Liver (tissue), 7 donors: ENCODE measurements at regions not wholly inside any gene's neighbourhood (a gene's known extent, or its start where the extent isn't known, plus 50 kb on each side); places are given as distances from the start of the nearest gene placed in this dataset.
"Not testable (repeated sequence)": the region's sequence is repeated elsewhere in the genome, so short reads cannot be mapped to it uniquely, and the experiment has no call there.

ENCODE experiments used
- DNase-seq: peaks from one replicate; pipeline ENCODE4 v3.0.0-alpha.2; 2017; ENCODE audit warnings: low spot score
- H3K27ac ChIP-seq, 2 donors: one replicate each; pipeline ENCODE4 v1.7.0; 2013; ENCODE audit warnings: inconsistent platforms in 2 of 2, low read length in 2 of 2, control low read depth in 1 of 2, low read depth in 1 of 2, mild to moderate bottlenecking in 1 of 2
- H3K27me3 ChIP-seq, 4 donors: one replicate each; pipeline versions ENCODE4 v1.6.1 to v1.7.0; 2013; ENCODE audit warnings: low read length in 3 of 4, inconsistent platforms in 1 of 4, mild to moderate bottlenecking in 1 of 4, moderate library complexity in 1 of 4; ENCODE audit not compliant: control insufficient read depth in 4 of 4, insufficient read depth in 4 of 4
- H3K36me3 ChIP-seq, 4 donors: one replicate each; pipeline versions ENCODE4 v1.6.1 to v1.7.0; 2013; ENCODE audit warnings: low read length in 3 of 4, mild to moderate bottlenecking in 3 of 4, low read depth in 1 of 4, moderate library complexity in 1 of 4; ENCODE audit not compliant: control insufficient read depth in 4 of 4, insufficient read depth in 3 of 4
- H3K4me1 ChIP-seq, 4 donors: one replicate each; pipeline versions ENCODE4 v1.6.1 to v1.7.0; 2013; ENCODE audit warnings: low read length in 3 of 4, mild to moderate bottlenecking in 3 of 4, moderate library complexity in 1 of 4; ENCODE audit not compliant: control insufficient read depth in 4 of 4, insufficient read depth in 4 of 4
- H3K4me3 ChIP-seq, 3 donors: one replicate each; pipeline versions ENCODE4 v1.6.1 to v1.7.0; 2013; ENCODE audit warnings: low read length in 3 of 3, control low read depth in 1 of 3, low read depth in 1 of 3, mild to moderate bottlenecking in 1 of 3
- H3K9ac ChIP-seq, 2 donors: one replicate each; pipeline ENCODE4 v1.7.0; 2013; ENCODE audit warnings: low read length in 2 of 2, mild to moderate bottlenecking in 2 of 2, moderate library complexity in 2 of 2, control low read depth in 1 of 2, low read depth in 1 of 2
- H3K9me3 ChIP-seq, 4 donors: one replicate each; pipeline versions ENCODE4 v1.6.1 to v1.7.0; 2013; ENCODE audit warnings: low read length in 3 of 4; ENCODE audit not compliant: control insufficient read depth in 4 of 4
- EGR1 ChIP-seq, 2 donors: IDR thresholded peaks; 2 replicates each; pipeline ENCODE4 v1.6.1; 2016 to 2018; ENCODE audit warnings: antibody characterized with exemption in 2 of 2, low read depth in 2 of 2
- FOXA1 ChIP-seq: IDR thresholded peaks from 2 replicates; pipeline ENCODE4 v1.6.1; 2016; ENCODE audit warnings: antibody characterized with exemption
- FOXA2 ChIP-seq: IDR thresholded peaks from 2 replicates; pipeline ENCODE4 v1.6.1; 2016; ENCODE audit warnings: antibody characterized with exemption
- HNF4A ChIP-seq, 2 donors: conservative IDR thresholded peaks; 2 replicates each; pipeline ENCODE4 v1.6.1; 2016; ENCODE audit warnings: antibody characterized with exemption in 2 of 2, mild to moderate bottlenecking in 2 of 2
- HNF4G ChIP-seq: IDR thresholded peaks from 2 replicates; pipeline ENCODE4 v1.6.1; 2016; ENCODE audit warnings: antibody characterized with exemption
- JUND ChIP-seq, 2 donors: IDR thresholded peaks; 2 replicates each; pipeline ENCODE4 v1.6.1; 2016; ENCODE audit warnings: antibody characterized with exemption in 2 of 2
- NR2F2 ChIP-seq: IDR thresholded peaks from 2 replicates; pipeline ENCODE4 v1.6.1; 2016; ENCODE audit warnings: antibody characterized with exemption
- RAD21 ChIP-seq, 2 donors: IDR thresholded peaks; 2 replicates each; pipeline ENCODE4 v1.6.1; 2016; ENCODE audit warnings: antibody characterized with exemption in 2 of 2, mild to moderate bottlenecking in 2 of 2
- RXRA ChIP-seq, 2 donors: IDR thresholded peaks; 2 replicates each; pipeline ENCODE4 v1.6.1; 2017 to 2018; ENCODE audit warnings: antibody characterized with exemption in 2 of 2, mild to moderate bottlenecking in 1 of 2
- SP1 ChIP-seq: IDR thresholded peaks from 2 replicates; pipeline ENCODE4 v1.6.1; 2018; ENCODE audit warnings: antibody characterized with exemption, mild to moderate bottlenecking
- TAF1 ChIP-seq: conservative IDR thresholded peaks from 2 replicates; pipeline ENCODE4 v1.6.1; 2016; ENCODE audit warnings: antibody characterized with exemption, mild to moderate bottlenecking
- YY1 ChIP-seq: IDR thresholded peaks from 2 replicates; pipeline ENCODE4 v1.6.1; 2016; ENCODE audit warnings: antibody characterized with exemption, mild to moderate bottlenecking
- WGBS: extraction: QIAGEN DNeasy Blood & Tissue Kit; methylation state at CpG from one replicate; pipeline ENCODE4 v1.1.7; 2013; 5-methylcytosine and 5-hydroxymethylcytosine counted together
- TF ChIP-seq, protein P1 (sequence below): IDR thresholded peaks from 2 replicates; pipeline ENCODE4 v1.6.1; 2016; ENCODE audit warnings: antibody characterized with exemption
- TF ChIP-seq, protein P2 (sequence below): IDR thresholded peaks from 2 replicates; pipeline ENCODE4 v1.6.1; 2016; ENCODE audit warnings: antibody characterized with exemption
- TF ChIP-seq, protein P3 (sequence below): IDR thresholded peaks from 2 replicates; pipeline ENCODE4 v1.6.1; 2016; ENCODE audit warnings: antibody characterized with exemption
- TF ChIP-seq, protein P4 (sequence below): IDR thresholded peaks from 2 replicates; pipeline ENCODE4 v1.6.1; 2016; ENCODE audit warnings: antibody characterized with exemption, mild to moderate bottlenecking
- donor health status: healthy.
- donor health status: healthy.
- donor health status: healthy.
- donor health status: healthy.

DNA sequence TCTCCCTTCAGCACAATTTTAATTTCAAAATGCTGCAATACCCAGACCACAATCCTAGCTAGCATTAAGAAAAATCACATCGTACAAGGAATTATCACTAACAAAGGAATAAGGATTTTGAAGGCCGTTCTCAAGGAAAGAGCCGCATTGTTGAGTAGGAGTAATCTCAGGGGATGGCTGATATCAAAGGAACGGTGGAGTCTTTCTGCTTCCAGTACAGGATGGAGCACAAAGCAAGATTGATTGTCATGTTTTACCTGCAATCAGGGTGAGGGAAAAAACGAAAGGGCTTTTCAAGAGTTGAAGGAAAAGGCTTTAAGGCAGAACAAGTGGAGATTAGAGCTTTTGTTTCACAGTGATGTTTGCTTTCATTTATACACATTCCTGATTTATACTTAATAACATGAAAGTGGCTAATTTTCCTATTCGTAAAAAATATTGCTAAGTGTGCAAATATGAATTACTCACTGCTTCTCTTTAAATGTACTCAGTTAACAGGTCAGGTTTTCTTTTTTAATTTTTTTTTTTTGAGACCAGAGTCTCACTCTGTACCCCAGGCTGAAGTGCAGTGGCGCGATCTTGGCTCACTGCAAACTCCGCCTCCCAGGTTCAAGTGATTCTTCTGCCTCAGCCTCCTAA is 207.0 kb downstream of the TRIML1 start:
- no peaks in the 10 kb centered on the region for H3K36me3 ChIP-seq
- no peaks in the 10 kb centered on the region for H3K4me1 ChIP-seq
- no peak overlapping the region for H3K9ac ChIP-seq
- H3K9me3 ChIP-seq, result no peaks in the 10 kb centered on the region
- no peak overlapping the region for H3K4me3 ChIP-seq
- DNase-seq, result no peak
- no peaks in the 10 kb centered on the region for H3K27me3 ChIP-seq
- H3K27ac ChIP-seq, result no peak overlapping the region
- 77% methylated on average over 9 of the region's 9 CpGs for WGBS
- TF ChIP-seq JUND (IDR thresholded peaks at IDR 0.05), result no peak
- TF ChIP-seq, protein P1, sequence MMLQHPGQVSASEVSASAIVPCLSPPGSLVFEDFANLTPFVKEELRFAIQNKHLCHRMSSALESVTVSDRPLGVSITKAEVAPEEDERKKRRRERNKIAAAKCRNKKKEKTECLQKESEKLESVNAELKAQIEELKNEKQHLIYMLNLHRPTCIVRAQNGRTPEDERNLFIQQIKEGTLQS, result no peak
- TF ChIP-seq, protein P2, sequence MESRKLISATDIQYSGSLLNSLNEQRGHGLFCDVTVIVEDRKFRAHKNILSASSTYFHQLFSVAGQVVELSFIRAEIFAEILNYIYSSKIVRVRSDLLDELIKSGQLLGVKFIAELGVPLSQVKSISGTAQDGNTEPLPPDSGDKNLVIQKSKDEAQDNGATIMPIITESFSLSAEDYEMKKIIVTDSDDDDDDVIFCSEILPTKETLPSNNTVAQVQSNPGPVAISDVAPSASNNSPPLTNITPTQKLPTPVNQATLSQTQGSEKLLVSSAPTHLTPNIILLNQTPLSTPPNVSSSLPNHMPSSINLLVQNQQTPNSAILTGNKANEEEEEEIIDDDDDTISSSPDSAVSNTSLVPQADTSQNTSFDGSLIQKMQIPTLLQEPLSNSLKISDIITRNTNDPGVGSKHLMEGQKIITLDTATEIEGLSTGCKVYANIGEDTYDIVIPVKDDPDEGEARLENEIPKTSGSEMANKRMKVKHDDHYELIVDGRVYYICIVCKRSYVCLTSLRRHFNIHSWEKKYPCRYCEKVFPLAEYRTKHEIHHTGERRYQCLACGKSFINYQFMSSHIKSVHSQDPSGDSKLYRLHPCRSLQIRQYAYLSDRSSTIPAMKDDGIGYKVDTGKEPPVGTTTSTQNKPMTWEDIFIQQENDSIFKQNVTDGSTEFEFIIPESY, result no peak
- TF ChIP-seq SP1, result no peak
- TF ChIP-seq RAD21 (IDR thresholded peaks at IDR 0.05), result no peak
- TF ChIP-seq HNF4G, result no peak
- TF ChIP-seq YY1, result no peak
- TF ChIP-seq FOXA2, result no peak
- TF ChIP-seq, protein P3, sequence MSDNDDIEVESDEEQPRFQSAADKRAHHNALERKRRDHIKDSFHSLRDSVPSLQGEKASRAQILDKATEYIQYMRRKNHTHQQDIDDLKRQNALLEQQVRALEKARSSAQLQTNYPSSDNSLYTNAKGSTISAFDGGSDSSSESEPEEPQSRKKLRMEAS, result no peak
- TF ChIP-seq EGR1 (IDR thresholded peaks at IDR 0.05; ENCODE audit: low read depth in 2 of 2), result no peak
- TF ChIP-seq RXRA (IDR thresholded peaks at IDR 0.05), result no peak
- TF ChIP-seq FOXA1, result no peak
- no peak for TF ChIP-seq HNF4A (conservative IDR thresholded peaks at IDR 0.05)
- TF ChIP-seq NR2F2, result no peak
- TF ChIP-seq, protein P4, sequence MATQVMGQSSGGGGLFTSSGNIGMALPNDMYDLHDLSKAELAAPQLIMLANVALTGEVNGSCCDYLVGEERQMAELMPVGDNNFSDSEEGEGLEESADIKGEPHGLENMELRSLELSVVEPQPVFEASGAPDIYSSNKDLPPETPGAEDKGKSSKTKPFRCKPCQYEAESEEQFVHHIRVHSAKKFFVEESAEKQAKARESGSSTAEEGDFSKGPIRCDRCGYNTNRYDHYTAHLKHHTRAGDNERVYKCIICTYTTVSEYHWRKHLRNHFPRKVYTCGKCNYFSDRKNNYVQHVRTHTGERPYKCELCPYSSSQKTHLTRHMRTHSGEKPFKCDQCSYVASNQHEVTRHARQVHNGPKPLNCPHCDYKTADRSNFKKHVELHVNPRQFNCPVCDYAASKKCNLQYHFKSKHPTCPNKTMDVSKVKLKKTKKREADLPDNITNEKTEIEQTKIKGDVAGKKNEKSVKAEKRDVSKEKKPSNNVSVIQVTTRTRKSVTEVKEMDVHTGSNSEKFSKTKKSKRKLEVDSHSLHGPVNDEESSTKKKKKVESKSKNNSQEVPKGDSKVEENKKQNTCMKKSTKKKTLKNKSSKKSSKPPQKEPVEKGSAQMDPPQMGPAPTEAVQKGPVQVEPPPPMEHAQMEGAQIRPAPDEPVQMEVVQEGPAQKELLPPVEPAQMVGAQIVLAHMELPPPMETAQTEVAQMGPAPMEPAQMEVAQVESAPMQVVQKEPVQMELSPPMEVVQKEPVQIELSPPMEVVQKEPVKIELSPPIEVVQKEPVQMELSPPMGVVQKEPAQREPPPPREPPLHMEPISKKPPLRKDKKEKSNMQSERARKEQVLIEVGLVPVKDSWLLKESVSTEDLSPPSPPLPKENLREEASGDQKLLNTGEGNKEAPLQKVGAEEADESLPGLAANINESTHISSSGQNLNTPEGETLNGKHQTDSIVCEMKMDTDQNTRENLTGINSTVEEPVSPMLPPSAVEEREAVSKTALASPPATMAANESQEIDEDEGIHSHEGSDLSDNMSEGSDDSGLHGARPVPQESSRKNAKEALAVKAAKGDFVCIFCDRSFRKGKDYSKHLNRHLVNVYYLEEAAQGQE, result no peak
- TF ChIP-seq TAF1, result no peak

DNA sequence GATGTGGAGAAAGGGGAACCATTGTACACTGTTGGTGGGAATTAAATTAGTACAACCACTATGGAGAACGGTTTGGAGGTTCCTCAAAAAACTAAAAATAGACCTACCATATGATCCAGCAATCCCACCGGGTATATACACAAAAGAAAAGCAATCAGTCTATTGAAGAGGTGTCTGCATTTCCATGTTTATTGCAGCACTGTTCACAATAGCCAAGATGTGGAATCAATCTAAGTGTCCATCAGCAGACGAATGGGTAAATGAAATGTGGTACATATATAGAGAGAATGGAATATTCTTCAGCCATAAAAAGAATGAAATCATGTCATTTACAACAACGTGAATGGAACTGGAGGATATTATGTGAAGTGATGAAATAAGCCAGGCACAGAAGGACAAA is 208.1 kb downstream of the TRIML1 start:
- Histone ChIP-seq H3K27me3 (no peaks in the 10 kb centered on the region), H3K36me3 (no peaks in the 10 kb centered on the region), H3K9ac (no peak overlapping the region), H3K9me3 (no peaks in the 10 kb centered on the region), H3K27ac (no peak overlapping the region), H3K4me3 (no peak overlapping the region), H3K4me1 (no peaks in the 10 kb centered on the region)
- no peak for TF ChIP-seq TAF1
- TF ChIP-seq, protein P3, result no peak
- WGBS, result 65% methylated on average over 4 of the region's 4 CpGs
- DNase-seq, result no peak

DNA sequence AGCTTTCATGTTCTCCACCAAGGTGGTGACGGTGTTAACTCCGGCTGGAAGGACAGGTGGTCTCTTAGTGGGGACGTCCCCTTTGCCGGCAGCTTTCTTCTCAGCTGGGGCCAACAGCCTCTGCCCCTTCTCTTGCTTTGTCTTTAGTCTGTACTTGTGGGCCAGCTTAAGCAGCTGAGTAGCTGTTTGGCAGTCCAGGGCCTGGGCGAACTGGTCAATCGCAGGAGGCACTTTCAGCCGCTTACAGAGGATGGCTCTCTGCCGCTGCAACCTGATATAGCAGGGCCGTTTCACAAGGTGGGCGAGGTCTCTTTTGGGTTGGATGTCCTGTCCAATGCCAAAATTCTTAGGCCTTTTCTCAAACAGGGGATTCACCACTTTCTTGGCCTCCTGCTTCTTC is 210.3 kb downstream of the TRIML1 start:
- not testable (repeated sequence) for DNase-seq
- 78% methylated on average over 10 of the region's 10 CpGs for WGBS

More for the DNA sequence above, 210.3 kb downstream of the TRIML1 start:
- not testable (repeated sequence) for H3K27me3 ChIP-seq, H3K9me3 ChIP-seq, H3K9ac ChIP-seq, H3K4me3 ChIP-seq, H3K27ac ChIP-seq, H3K4me1 ChIP-seq, H3K36me3 ChIP-seq
